ENCODE measurements at regions not wholly inside any gene's neighbourhood (a gene's known extent, or its start where the extent isn't known, plus 50 kb on each side); places are given as distances from the start of the nearest gene placed in this dataset.

DNA sequence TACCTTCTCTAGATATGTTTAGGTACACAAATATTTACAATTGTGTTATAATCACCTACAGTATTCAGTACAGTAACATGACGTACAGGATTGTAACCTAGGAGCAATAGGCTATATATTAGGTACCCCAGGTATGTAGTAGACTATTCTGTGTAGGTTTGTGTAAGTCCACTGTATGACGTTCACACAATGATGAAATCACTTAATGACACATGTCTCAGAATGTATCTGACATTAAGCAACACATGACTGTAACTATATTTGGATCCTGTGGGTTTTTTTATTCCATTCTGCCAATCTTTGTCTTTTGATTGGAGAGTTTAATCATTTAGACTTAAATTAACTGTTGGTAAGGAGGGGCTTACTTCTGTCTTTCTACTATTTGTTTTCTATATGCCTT, 52.1 kb downstream of the STYXL2 start:
- no peak overlapping the region for H3K4me3 ChIP-seq (ENCODE audit: insufficient read depth, low read depth, low read length)
- H4K20me1 ChIP-seq (ENCODE audit: insufficient read depth, low read length): no peaks in the 10 kb centered on the region
- no CpG with 5 or more reads among the region's 2 CpGs for WGBS, 2 experiments (ENCODE audit: extremely low coverage in 2 of 2, insufficient read length in 1 of 2)
- H2BK120ac ChIP-seq (ENCODE audit: low read depth, low read length): no peak overlapping the region
- H3K27me3 ChIP-seq (ENCODE audit: control insufficient read depth, insufficient read depth, low read length): no peaks in the 10 kb centered on the region
- no peaks in the 10 kb centered on the region for H3K79me1 ChIP-seq (ENCODE audit: low read depth in 1 of 2, low read length in 2 of 2)
- H3K4ac ChIP-seq (ENCODE audit: low read depth, low read length): no peak overlapping the region
- ChIA-PET CTCF (no interaction called here), POLR2A (ENCODE audit: unreplicated experiment) (no interaction called here)
- no peak overlapping the region for H2BK5ac ChIP-seq (ENCODE audit: low read depth, low read length, poor library complexity, severe bottlenecking)
- no peak overlapping the region for H3K18ac ChIP-seq (ENCODE audit: low read depth, low read length)
- H4K5ac ChIP-seq (ENCODE audit: low read depth, low read length): no peak overlapping the region
- no peak overlapping the region for H3K56ac ChIP-seq (ENCODE audit: extremely low read depth, insufficient read depth, low read length)
- DNase-seq (no peak), ATAC-seq (ENCODE audit: low read depth) (no peak)
- no peak overlapping the region for H3K23ac ChIP-seq (ENCODE audit: low read depth, low read length)
- TF ChIP-seq MAFK (IDR thresholded peaks at IDR 0.05; ENCODE audit: low read depth, low read length): no peak
- peak; percentile 24; the same call in 1 of the 2 replicates for TF ChIP-seq CEBPB (IDR thresholded peaks at IDR 0.05; ENCODE audit: low read depth, low read length)
- no peak for TF ChIP-seq CHD1 (IDR thresholded peaks at IDR 0.05; ENCODE audit: low read depth, low read length)
- intact Hi-C loops (cut with micrococcal nuclease) (no loop called here), dilution Hi-C loops (cut with HindIII; ENCODE audit: low sequenced_read_pairs, unreplicated experiment) (no loop called here), in situ Hi-C loops (cut with MboI; ENCODE audit: low sequenced_read_pairs) (no loop called here)
- H3K4me2 ChIP-seq (ENCODE audit: low read depth, low read length): no peak overlapping the region
- no peak overlapping the region for H2BK15ac ChIP-seq (ENCODE audit: low read depth, low read length)
- BruUV-seq (replicated peaks): no TSS peak
- H3K9ac ChIP-seq (ENCODE audit: low read depth, low read length): no peak overlapping the region
- H3K36me3 ChIP-seq (ENCODE audit: control insufficient read depth, insufficient read depth, low read length): no peaks in the 10 kb centered on the region
- H3K14ac ChIP-seq (replicated peaks; ENCODE audit: low read depth, low read length): no peak overlapping the region
- no peaks in the 10 kb centered on the region for H3K9me1 ChIP-seq (ENCODE audit: insufficient read depth, low read length)
- no peak overlapping the region for H4K8ac ChIP-seq (ENCODE audit: low read depth in 2 of 2, low read length in 2 of 2)
- H3K9me3 ChIP-seq (ENCODE audit: control insufficient read depth, insufficient read depth, low read length): no peaks in the 10 kb centered on the region
- no peak overlapping the region for H2AK5ac ChIP-seq (ENCODE audit: low read depth, low read length)
- H2AK9ac ChIP-seq (replicated peaks; ENCODE audit: low read depth, low read length, poor library complexity): no peak overlapping the region
- no peak overlapping the region for H2AFZ ChIP-seq (replicated peaks; ENCODE audit: low read length, poor library complexity)
- no peaks in the 10 kb centered on the region for H3K4me1 ChIP-seq (ENCODE audit: control insufficient read depth, insufficient read depth, low read length)
- no peak overlapping the region for H2BK20ac ChIP-seq (ENCODE audit: low read depth, low read length)
- H3K27ac ChIP-seq (ENCODE audit: insufficient read depth, low read length): no peak overlapping the region
- no peak overlapping the region for H4K91ac ChIP-seq (ENCODE audit: insufficient read depth, low read depth, low read length)
